ENCODE measurements at regions not wholly inside any gene's neighbourhood (a gene's known extent, or its start where the extent isn't known, plus 50 kb on each side); places are given as distances from the start of the nearest gene placed in this dataset.

GRCh38 chr21:25359724-25360123, 247.6 kb downstream of the MRPL39 start:
- no peak overlapping the region for H3K4me3 ChIP-seq (ENCODE audit: low read depth, low read length)
- DNase-seq (ENCODE audit: low read depth) = no peak

GRCh38 chr21:25350056-25350455, 257.2 kb downstream of the MRPL39 start:
- no peak overlapping the region for H3K4me3 ChIP-seq (ENCODE audit: low read depth, low read length)
- DNase-seq (ENCODE audit: low read depth) = no peak

- no peak overlapping the region for H3K4me3 ChIP-seq (ENCODE audit: low read depth, low read length)
- no peak for DNase-seq (ENCODE audit: low read depth)
Observed at GRCh38 chr21:25343774-25344545, 263.3 kb downstream of the MRPL39 start.

- no peak for DNase-seq (ENCODE audit: low read depth)
- H3K4me3 ChIP-seq (ENCODE audit: low read depth, low read length) = no peak overlapping the region
Observed at GRCh38 chr21:25342816-25343215, 264.5 kb downstream of the MRPL39 start.

- DNase-seq (ENCODE audit: low read depth) = no peak
- H3K4me3 ChIP-seq (ENCODE audit: low read depth, low read length) = no peak overlapping the region
Observed at GRCh38 chr21:25341981-25342380, 265.3 kb downstream of the MRPL39 start.

- no peak for DNase-seq (ENCODE audit: low read depth)
- H3K4me3 ChIP-seq (ENCODE audit: low read depth, low read length) = no peak overlapping the region
Observed at GRCh38 chr21:25338415-25338814, 268.9 kb downstream of the MRPL39 start.

- H3K4me3 ChIP-seq (ENCODE audit: low read depth, low read length) = no peak overlapping the region
- no peak for DNase-seq (ENCODE audit: low read depth)
Observed at GRCh38 chr21:25334046-25334730, 273.1 kb downstream of the MRPL39 start.

GRCh38 chr21:25331286-25331685, 276.0 kb downstream of the MRPL39 start:
- H3K4me3 ChIP-seq (ENCODE audit: low read depth, low read length) = no peak overlapping the region

GRCh38 chr21:25330266-25330665, 277.0 kb downstream of the MRPL39 start:
- peak; percentile 45 for DNase-seq (ENCODE audit: low read depth)
- H3K4me3 ChIP-seq (ENCODE audit: low read depth, low read length) = no peak overlapping the region

More at GRCh38 chr21:25331286-25331685, 276.0 kb downstream of the MRPL39 start:
- DNase-seq (ENCODE audit: low read depth) = no peak

- peak; percentile 55 for DNase-seq (ENCODE audit: low read depth)
Observed at GRCh38 chr21:25329227-25329825, 278.0 kb downstream of the MRPL39 start.

GRCh38 chr21:25328736-25329135, 278.5 kb downstream of the MRPL39 start:
- H3K4me3 ChIP-seq (ENCODE audit: low read depth, low read length) = no peak overlapping the region
- DNase-seq (ENCODE audit: low read depth) = no peak

More at GRCh38 chr21:25329227-25329825, 278.0 kb downstream of the MRPL39 start:
- no peak overlapping the region for H3K4me3 ChIP-seq (ENCODE audit: low read depth, low read length)

GRCh38 chr21:25326181-25326580, 281.1 kb downstream of the MRPL39 start:
- no peak overlapping the region for H3K4me3 ChIP-seq (ENCODE audit: low read depth, low read length)
- DNase-seq (ENCODE audit: low read depth) = no peak

GRCh38 chr21:25324666-25325065, 282.6 kb downstream of the MRPL39 start:
- DNase-seq (ENCODE audit: low read depth) = no peak
- no peak overlapping the region for H3K4me3 ChIP-seq (ENCODE audit: low read depth, low read length)

GRCh38 chr21:25323356-25323949, 283.8 kb downstream of the MRPL39 start:
- H3K4me3 ChIP-seq (ENCODE audit: low read depth, low read length) = no peak overlapping the region
- DNase-seq (ENCODE audit: low read depth) = no peak

GRCh38 chr21:25314247-25314646, 293.0 kb downstream of the MRPL39 start:
- DNase-seq (ENCODE audit: low read depth) = no peak
- no peak overlapping the region for H3K4me3 ChIP-seq (ENCODE audit: low read depth, low read length)

GRCh38 chr21:25313829-25314228, 293.5 kb downstream of the MRPL39 start:
- no peak for DNase-seq (ENCODE audit: low read depth)
- H3K4me3 ChIP-seq (ENCODE audit: low read depth, low read length) = no peak overlapping the region

GRCh38 chr21:25307489-25307888, 299.8 kb downstream of the MRPL39 start:
- no peak for DNase-seq (ENCODE audit: low read depth)

GRCh38 chr21:25304611-25305010, 302.7 kb downstream of the MRPL39 start:
- no peak overlapping the region for H3K4me3 ChIP-seq (ENCODE audit: low read depth, low read length)
- no peak for DNase-seq (ENCODE audit: low read depth)

More at GRCh38 chr21:25307489-25307888, 299.8 kb downstream of the MRPL39 start:
- no peak overlapping the region for H3K4me3 ChIP-seq (ENCODE audit: low read depth, low read length)

GRCh38 chr21:25300632-25301031, 306.6 kb downstream of the MRPL39 start:
- H3K4me3 ChIP-seq (ENCODE audit: low read depth, low read length) = no peak overlapping the region
- no peak for DNase-seq (ENCODE audit: low read depth)
